ENCODE measurements at regions not wholly inside any gene's neighbourhood (a gene's known extent, or its start where the extent isn't known, plus 50 kb on each side); places are given as distances from the start of the nearest gene placed in this dataset.

DNA sequence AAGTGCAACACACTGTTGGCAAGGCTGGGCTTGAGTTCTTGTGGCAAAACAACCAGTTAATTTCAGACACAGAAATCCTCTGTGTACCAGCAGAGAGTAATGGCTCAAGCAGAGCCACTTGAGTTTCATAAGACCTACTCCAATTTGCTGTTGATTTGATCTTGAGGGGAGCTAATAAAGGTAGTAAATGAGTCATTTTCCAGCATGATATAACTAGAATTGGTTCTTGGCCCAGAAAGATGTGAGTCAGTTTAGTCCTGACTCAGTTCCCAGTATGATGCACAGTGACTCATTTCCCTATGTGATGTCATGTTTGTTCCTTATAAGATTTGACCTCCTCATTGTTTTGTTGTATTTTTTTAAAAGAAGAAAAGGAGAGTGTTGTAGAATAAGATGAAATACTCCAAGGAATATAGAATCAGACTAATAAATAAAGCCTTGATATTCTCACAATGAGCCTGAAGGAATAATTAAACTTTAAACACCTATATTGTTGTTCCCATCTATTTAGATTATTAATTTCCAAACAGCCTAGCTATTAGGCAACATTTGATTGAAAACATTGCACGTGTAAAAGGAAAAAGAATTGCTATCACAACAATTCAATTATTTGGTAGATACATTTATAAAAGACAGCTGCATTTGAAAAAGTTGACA, 186.2 kb downstream of the REEP3 start:
- Histone ChIP-seq H3K9me3 (ENCODE audit: control insufficient read depth in 1 of 2, low read length in 2 of 2) (no peaks in the 10 kb centered on the region), H3K4me3 (ENCODE audit: low read depth in 1 of 2, low read length in 2 of 2) (no peak overlapping the region), H3K9ac (ENCODE audit: low read depth in 1 of 2, low read length in 2 of 2) (no peak overlapping the region), H3K27ac (ENCODE audit: low read depth, low read length) (peak overlapping the region; percentile 55), H3K4me1 (ENCODE audit: control insufficient read depth in 1 of 2, insufficient read depth in 2 of 2, low read length in 2 of 2) (peaks cover 34 to 46% of the 10 kb centered on the region in 2 donors), H3K27me3 (ENCODE audit: control insufficient read depth in 1 of 2, insufficient read depth in 2 of 2, low read length in 2 of 2) (no peaks in the 10 kb centered on the region), H3K36me3 (ENCODE audit: control insufficient read depth in 1 of 2, insufficient read depth in 2 of 2, low read length in 2 of 2) (no peaks in the 10 kb centered on the region)

DNA sequence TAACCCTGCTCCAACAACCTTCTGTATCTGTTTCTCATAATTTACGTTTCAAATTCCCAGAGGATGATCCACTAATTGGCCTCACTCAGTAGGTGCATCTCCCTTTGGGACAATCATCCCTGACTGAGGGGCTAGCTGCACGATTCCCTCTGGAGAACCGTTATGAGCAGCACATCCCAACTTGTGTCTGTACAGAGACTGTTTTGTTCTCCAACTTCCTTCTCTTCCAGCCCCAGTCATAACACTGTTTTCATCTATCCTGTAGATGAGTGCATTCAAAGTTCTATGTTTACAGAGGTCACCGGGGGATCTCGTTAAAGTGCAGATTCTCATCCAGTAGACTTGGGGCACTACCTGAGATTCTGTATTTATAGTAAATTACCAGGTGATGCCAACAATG, 187.2 kb downstream of the REEP3 start:
- Histone ChIP-seq H3K36me3 (ENCODE audit: control insufficient read depth in 1 of 2, insufficient read depth in 2 of 2, low read length in 2 of 2) (no peaks in the 10 kb centered on the region), H3K27ac (ENCODE audit: low read depth, low read length) (no peak overlapping the region), H3K27me3 (ENCODE audit: control insufficient read depth in 1 of 2, insufficient read depth in 2 of 2, low read length in 2 of 2) (no peaks in the 10 kb centered on the region), H3K4me3 (ENCODE audit: low read depth in 1 of 2, low read length in 2 of 2) (no peak overlapping the region), H3K9me3 (ENCODE audit: control insufficient read depth in 1 of 2, low read length in 2 of 2) (no peaks in the 10 kb centered on the region), H3K9ac (ENCODE audit: low read depth in 1 of 2, low read length in 2 of 2) (no peak overlapping the region), H3K4me1 (ENCODE audit: control insufficient read depth in 1 of 2, insufficient read depth in 2 of 2, low read length in 2 of 2) (peaks cover 43 to 51% of the 10 kb centered on the region in 2 donors)

DNA sequence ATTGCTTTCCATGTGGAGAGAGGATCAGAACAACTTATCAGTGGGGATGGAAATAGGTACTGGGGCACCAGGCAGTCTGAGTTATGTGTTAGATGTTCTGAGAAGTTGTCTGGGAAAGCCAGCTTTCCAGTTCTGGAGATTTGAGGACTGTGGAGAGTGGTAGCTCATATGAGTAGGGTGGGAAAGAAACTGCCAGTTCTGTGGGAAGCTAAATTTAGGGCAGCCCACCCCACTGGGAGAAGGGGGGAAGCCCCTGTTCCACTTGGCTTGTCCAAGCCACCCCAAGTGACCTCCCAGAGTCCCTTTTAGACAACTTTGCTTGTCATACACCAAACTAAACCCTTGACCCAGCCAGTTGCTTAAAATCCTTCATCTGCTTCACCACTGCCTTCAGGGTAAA, 189.5 kb downstream of the REEP3 start:
- H3K9ac ChIP-seq (ENCODE audit: low read depth in 1 of 2, low read length in 2 of 2) = peak overlapping the region in 1 of 2 donors; percentile 18

DNA sequence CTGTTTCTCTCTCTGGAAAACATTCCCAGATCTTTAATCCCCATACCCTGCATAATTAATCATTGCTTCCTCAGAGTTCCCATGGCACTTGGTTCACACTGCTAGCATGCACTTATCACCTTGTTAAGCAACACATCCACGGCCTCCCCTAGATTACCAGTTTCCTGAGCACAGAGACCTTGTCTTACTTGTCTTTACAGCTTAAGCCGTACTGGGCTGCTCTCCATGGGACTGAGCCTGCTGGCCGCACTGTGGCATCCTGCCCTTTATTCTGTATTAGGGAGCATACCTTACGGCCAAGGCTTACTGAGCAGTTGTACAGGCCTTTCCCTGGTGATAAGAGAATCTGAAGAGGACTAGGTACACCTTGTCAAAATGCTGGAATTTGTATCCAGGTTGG, 190.2 kb downstream of the REEP3 start:
- no peaks in the 10 kb centered on the region for H3K36me3 ChIP-seq (ENCODE audit: control insufficient read depth in 1 of 2, insufficient read depth in 2 of 2, low read length in 2 of 2)
- no peaks in the 10 kb centered on the region for H3K27me3 ChIP-seq (ENCODE audit: control insufficient read depth in 1 of 2, insufficient read depth in 2 of 2, low read length in 2 of 2)
- no peak overlapping the region for H3K4me3 ChIP-seq (ENCODE audit: low read depth in 1 of 2, low read length in 2 of 2)
- peak overlapping the region in 1 of 2 donors; percentile 35 for H3K9ac ChIP-seq (ENCODE audit: low read depth in 1 of 2, low read length in 2 of 2)
- H3K4me1 ChIP-seq (ENCODE audit: control insufficient read depth in 1 of 2, insufficient read depth in 2 of 2, low read length in 2 of 2) = peaks cover 44 to 54% of the 10 kb centered on the region in 2 donors
- peak overlapping the region; percentile 76 for H3K27ac ChIP-seq (ENCODE audit: low read depth, low read length)
- H3K9me3 ChIP-seq (ENCODE audit: control insufficient read depth in 1 of 2, low read length in 2 of 2) = no peaks in the 10 kb centered on the region

More for the DNA sequence above, 189.5 kb downstream of the REEP3 start:
- Histone ChIP-seq H3K36me3 (ENCODE audit: control insufficient read depth in 1 of 2, insufficient read depth in 2 of 2, low read length in 2 of 2) (no peaks in the 10 kb centered on the region), H3K4me1 (ENCODE audit: control insufficient read depth in 1 of 2, insufficient read depth in 2 of 2, low read length in 2 of 2) (peaks cover 44 to 48% of the 10 kb centered on the region in 2 donors), H3K9me3 (ENCODE audit: control insufficient read depth in 1 of 2, low read length in 2 of 2) (no peaks in the 10 kb centered on the region), H3K27me3 (ENCODE audit: control insufficient read depth in 1 of 2, insufficient read depth in 2 of 2, low read length in 2 of 2) (no peaks in the 10 kb centered on the region), H3K4me3 (ENCODE audit: low read depth in 1 of 2, low read length in 2 of 2) (no peak overlapping the region), H3K27ac (ENCODE audit: low read depth, low read length) (no peak overlapping the region)

DNA sequence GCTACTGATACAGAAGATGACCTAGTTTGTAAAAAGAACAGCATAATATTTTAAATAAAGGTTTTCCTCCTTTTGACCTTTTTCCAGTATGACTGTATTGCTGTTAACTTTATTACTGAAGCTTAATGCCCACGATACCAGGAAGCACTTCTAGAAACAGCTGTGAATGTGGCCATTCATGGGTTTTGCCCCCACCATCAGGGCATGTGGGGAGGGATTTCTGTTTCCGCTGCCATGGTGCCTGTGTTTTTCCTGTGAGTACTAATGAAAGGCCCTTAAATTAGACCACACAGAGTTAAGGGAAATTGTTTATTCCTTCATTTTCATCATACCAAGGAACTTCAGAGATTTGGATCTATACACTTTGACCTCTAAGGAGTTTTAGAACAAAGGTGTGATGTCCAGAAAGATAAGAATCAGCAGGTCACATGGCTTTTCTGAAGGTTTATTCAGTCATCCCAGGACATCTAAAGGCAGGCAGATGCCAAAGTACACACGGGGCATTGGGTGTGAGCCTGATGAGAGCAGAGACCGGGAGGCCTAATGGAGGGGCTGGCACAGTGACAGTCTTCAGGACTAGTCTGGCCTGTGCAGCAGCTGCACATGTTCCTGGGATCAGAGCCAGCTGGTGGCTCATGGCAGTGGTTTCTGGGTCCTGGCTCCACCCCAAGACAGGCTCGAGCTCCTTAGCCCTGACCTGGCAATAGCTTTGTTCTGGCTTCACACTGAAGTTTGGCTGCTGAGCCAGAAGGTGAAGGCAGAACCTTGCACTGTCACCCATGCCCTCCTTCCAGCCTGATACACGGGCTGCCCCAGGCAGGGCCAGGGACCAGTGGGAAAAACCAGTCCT, 190.9 kb downstream of the REEP3 start:
- Histone ChIP-seq H3K9ac (ENCODE audit: low read depth in 1 of 2, low read length in 2 of 2) (peak overlapping the region; percentile 16 to 35), H3K4me1 (ENCODE audit: control insufficient read depth in 1 of 2, insufficient read depth in 2 of 2, low read length in 2 of 2) (peaks cover 40 to 51% of the 10 kb centered on the region in 2 donors)

DNA sequence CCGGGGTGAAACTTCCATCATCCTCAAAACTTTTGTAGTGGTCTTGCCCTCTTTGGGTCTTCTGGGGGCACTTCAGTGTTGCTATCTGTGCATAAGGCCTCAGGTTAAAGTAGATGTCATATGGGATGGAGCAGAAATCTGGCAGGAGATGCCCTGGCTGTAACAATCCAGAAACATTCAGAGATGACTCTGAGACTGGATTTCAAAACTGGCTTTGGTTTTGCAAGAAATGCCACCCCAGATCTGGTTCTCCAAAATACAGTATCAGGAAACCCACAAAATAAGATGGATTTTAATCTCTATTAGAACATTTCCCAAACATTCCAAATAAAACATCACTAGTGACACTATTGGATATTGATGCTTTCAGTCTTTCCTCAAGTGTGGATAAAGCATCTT, 191.5 kb downstream of the REEP3 start:
- Histone ChIP-seq H3K36me3 (ENCODE audit: control insufficient read depth in 1 of 2, insufficient read depth in 2 of 2, low read length in 2 of 2) (no peaks in the 10 kb centered on the region), H3K9ac (ENCODE audit: low read depth in 1 of 2, low read length in 2 of 2) (peak overlapping the region; percentile 8 to 16), H3K4me1 (ENCODE audit: control insufficient read depth in 1 of 2, insufficient read depth in 2 of 2, low read length in 2 of 2) (peaks cover 37 to 47% of the 10 kb centered on the region in 2 donors), H3K4me3 (ENCODE audit: low read depth in 1 of 2, low read length in 2 of 2) (peak overlapping the region; percentile 22 to 25), H3K27ac (ENCODE audit: low read depth, low read length) (peak overlapping the region; percentile 70), H3K9me3 (ENCODE audit: control insufficient read depth in 1 of 2, low read length in 2 of 2) (no peaks in the 10 kb centered on the region), H3K27me3 (ENCODE audit: control insufficient read depth in 1 of 2, insufficient read depth in 2 of 2, low read length in 2 of 2) (no peaks in the 10 kb centered on the region)

More for the DNA sequence above, 190.9 kb downstream of the REEP3 start:
- Histone ChIP-seq H3K9me3 (ENCODE audit: control insufficient read depth in 1 of 2, low read length in 2 of 2) (no peaks in the 10 kb centered on the region), H3K4me3 (ENCODE audit: low read depth in 1 of 2, low read length in 2 of 2) (peak overlapping the region; percentile 13 to 36), H3K27me3 (ENCODE audit: control insufficient read depth in 1 of 2, insufficient read depth in 2 of 2, low read length in 2 of 2) (no peaks in the 10 kb centered on the region), H3K36me3 (ENCODE audit: control insufficient read depth in 1 of 2, insufficient read depth in 2 of 2, low read length in 2 of 2) (no peaks in the 10 kb centered on the region), H3K27ac (ENCODE audit: low read depth, low read length) (peak overlapping the region; percentile 76)

DNA sequence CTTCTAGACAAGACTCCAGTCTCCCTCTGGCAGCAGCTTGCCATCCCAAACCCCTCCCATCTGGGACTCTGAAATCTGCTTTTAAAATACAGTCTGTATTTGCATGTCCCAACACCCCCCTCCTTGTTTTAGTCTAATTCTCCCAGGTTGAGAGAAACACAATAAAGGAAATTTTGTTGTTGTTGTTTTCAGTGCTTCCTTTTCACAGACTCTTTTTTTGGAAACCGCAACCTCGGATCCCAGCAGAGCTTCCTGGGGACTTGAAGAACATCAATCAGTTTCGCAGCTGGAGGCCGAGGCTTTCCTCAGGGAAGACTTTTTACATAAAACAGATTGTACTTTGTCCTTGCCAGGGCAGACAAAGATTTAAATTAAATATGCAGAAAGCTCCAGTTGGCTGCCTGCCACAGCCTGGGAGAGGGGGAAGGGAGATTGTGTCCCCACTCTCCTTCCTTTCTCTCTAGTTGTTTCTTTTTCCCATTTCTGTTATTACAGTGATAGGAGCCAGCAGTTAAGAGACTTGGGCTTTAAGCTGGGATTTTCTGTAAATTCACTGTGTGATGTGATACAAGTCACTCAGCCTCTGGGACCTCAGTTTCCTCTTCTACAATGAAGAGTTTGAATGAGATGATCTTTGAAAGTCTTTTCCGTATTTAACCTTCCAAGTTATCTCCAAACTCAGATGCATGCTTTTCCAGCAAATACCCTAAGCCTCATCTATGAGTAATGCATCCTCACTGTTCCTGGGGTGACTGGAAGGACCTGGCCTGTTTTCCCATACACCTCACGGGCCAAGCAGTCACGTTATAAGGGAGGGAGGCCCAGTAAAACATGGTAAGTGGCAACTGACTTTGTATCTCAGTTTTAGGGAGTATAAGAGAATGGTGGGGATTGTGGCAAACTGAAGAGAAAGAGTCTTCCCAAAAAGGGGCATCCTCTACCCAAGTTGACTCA, 192.3 kb downstream of the REEP3 start:
- Histone ChIP-seq H3K9me3 (ENCODE audit: control insufficient read depth in 1 of 2, low read length in 2 of 2) (no peaks in the 10 kb centered on the region), H3K9ac (ENCODE audit: low read depth in 1 of 2, low read length in 2 of 2) (peak overlapping the region in 1 of 2 donors; percentile 15), H3K4me1 (ENCODE audit: control insufficient read depth in 1 of 2, insufficient read depth in 2 of 2, low read length in 2 of 2) (peaks cover 37 to 48% of the 10 kb centered on the region in 2 donors), H3K27ac (ENCODE audit: low read depth, low read length) (peak overlapping the region; percentile 70), H3K27me3 (ENCODE audit: control insufficient read depth in 1 of 2, insufficient read depth in 2 of 2, low read length in 2 of 2) (no peaks in the 10 kb centered on the region), H3K4me3 (ENCODE audit: low read depth in 1 of 2, low read length in 2 of 2) (peak overlapping the region; percentile 22 to 25), H3K36me3 (ENCODE audit: control insufficient read depth in 1 of 2, insufficient read depth in 2 of 2, low read length in 2 of 2) (no peaks in the 10 kb centered on the region)

DNA sequence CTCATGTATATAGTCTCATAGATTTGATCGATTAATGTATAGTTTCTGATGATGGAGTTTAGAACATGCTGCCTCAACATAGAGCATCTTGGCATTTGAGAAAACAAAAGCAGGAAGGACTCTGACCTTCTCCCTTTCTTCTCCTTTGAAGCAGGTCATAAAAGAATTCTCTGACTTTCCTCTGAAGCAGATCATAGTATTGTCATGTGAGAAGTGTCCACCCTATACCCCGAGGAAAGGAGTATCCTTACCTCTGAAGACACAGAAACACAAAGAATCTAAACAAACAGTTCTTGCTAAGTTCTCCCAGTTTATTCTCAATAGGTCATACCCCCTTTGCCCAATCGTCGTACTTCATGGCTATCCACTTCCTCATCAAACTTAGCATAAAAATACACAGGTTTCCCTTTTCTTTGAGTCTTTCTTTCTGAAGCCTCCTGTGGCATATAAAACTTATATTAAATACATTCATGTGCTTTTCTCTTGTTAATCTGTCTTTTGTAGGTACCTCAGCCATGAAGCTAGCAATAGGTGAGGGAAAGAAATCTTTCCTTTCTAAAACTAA, 194.9 kb downstream of the REEP3 start:
- Histone ChIP-seq H3K27ac (ENCODE audit: low read depth, low read length) (no peak overlapping the region), H3K27me3 (ENCODE audit: control insufficient read depth in 1 of 2, insufficient read depth in 2 of 2, low read length in 2 of 2) (no peaks in the 10 kb centered on the region), H3K9ac (ENCODE audit: low read depth in 1 of 2, low read length in 2 of 2) (no peak overlapping the region), H3K36me3 (ENCODE audit: control insufficient read depth in 1 of 2, insufficient read depth in 2 of 2, low read length in 2 of 2) (no peaks in the 10 kb centered on the region), H3K4me1 (ENCODE audit: control insufficient read depth in 1 of 2, insufficient read depth in 2 of 2, low read length in 2 of 2) (peaks cover 40 to 49% of the 10 kb centered on the region in 2 donors), H3K4me3 (ENCODE audit: low read depth in 1 of 2, low read length in 2 of 2) (no peak overlapping the region), H3K9me3 (ENCODE audit: control insufficient read depth in 1 of 2, low read length in 2 of 2) (no peaks in the 10 kb centered on the region)

DNA sequence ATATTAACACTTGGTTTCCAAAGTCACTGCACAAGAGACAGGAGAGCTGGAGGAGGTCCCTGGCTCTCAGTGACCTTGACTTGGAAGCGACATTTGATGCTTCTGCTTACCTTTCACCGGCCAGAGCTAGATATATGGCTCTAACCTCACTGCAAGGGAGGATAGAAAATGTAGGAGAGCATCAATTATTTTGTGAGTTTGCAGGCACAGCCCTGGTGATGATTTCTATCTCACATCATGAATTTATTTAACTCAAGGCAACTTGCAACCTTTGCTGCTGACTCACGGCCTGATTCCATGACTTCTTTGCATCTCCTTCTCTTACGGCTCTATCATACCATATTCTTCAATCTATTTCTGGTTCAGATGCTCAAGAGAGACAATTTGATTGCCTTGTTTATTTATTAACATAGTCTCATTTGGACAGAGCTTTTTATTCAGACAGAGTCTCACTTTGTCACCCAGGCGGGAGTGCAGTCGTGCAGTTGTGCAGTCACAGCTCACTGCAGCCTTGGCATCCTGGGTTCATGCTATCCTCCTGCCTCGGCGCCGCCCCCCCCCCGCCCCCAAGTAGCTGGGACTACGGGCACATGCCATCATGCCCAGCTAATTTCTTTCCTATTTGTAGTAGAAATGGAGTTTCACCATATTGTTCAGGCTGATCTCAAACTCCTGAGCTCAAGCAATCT, 196.0 kb downstream of the REEP3 start:
- peaks cover 29 to 38% of the 10 kb centered on the region in 2 donors for H3K4me1 ChIP-seq (ENCODE audit: control insufficient read depth in 1 of 2, insufficient read depth in 2 of 2, low read length in 2 of 2)
- H3K9ac ChIP-seq (ENCODE audit: low read depth in 1 of 2, low read length in 2 of 2) = no peak overlapping the region
- no peaks in the 10 kb centered on the region for H3K36me3 ChIP-seq (ENCODE audit: control insufficient read depth in 1 of 2, insufficient read depth in 2 of 2, low read length in 2 of 2)
- no peaks in the 10 kb centered on the region for H3K27me3 ChIP-seq (ENCODE audit: control insufficient read depth in 1 of 2, insufficient read depth in 2 of 2, low read length in 2 of 2)
- H3K27ac ChIP-seq (ENCODE audit: low read depth, low read length) = no peak overlapping the region
- no peaks in the 10 kb centered on the region for H3K9me3 ChIP-seq (ENCODE audit: control insufficient read depth in 1 of 2, low read length in 2 of 2)
- no peak overlapping the region for H3K4me3 ChIP-seq (ENCODE audit: low read depth in 1 of 2, low read length in 2 of 2)
